ENCODE measurements at regions not wholly inside any gene's neighbourhood (a gene's known extent, or its start where the extent isn't known, plus 50 kb on each side); places are given as distances from the start of the nearest gene placed in this dataset.

- TF ChIP-seq, protein P1, sequence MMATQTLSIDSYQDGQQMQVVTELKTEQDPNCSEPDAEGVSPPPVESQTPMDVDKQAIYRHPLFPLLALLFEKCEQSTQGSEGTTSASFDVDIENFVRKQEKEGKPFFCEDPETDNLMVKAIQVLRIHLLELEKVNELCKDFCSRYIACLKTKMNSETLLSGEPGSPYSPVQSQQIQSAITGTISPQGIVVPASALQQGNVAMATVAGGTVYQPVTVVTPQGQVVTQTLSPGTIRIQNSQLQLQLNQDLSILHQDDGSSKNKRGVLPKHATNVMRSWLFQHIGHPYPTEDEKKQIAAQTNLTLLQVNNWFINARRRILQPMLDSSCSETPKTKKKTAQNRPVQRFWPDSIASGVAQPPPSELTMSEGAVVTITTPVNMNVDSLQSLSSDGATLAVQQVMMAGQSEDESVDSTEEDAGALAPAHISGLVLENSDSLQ (IDR thresholded peaks at IDR 0.05): no peak
- peak; percentile 25; the same call in 1 of the 2 replicates for TF ChIP-seq IKZF1 (conservative IDR thresholded peaks at IDR 0.05)
- TF ChIP-seq, protein P2, sequence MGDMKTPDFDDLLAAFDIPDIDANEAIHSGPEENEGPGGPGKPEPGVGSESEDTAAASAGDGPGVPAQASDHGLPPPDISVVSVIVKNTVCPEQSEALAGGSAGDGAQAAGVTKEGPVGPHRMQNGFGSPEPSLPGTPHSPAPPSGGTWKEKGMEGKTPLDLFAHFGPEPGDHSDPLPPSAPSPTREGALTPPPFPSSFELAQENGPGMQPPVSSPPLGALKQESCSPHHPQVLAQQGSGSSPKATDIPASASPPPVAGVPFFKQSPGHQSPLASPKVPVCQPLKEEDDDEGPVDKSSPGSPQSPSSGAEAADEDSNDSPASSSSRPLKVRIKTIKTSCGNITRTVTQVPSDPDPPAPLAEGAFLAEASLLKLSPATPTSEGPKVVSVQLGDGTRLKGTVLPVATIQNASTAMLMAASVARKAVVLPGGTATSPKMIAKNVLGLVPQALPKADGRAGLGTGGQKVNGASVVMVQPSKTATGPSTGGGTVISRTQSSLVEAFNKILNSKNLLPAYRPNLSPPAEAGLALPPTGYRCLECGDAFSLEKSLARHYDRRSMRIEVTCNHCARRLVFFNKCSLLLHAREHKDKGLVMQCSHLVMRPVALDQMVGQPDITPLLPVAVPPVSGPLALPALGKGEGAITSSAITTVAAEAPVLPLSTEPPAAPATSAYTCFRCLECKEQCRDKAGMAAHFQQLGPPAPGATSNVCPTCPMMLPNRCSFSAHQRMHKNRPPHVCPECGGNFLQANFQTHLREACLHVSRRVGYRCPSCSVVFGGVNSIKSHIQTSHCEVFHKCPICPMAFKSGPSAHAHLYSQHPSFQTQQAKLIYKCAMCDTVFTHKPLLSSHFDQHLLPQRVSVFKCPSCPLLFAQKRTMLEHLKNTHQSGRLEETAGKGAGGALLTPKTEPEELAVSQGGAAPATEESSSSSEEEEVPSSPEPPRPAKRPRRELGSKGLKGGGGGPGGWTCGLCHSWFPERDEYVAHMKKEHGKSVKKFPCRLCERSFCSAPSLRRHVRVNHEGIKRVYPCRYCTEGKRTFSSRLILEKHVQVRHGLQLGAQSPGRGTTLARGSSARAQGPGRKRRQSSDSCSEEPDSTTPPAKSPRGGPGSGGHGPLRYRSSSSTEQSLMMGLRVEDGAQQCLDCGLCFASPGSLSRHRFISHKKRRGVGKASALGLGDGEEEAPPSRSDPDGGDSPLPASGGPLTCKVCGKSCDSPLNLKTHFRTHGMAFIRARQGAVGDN (IDR thresholded peaks at IDR 0.05): peak; percentile 88
- TF ChIP-seq ZNF217 (IDR thresholded peaks at IDR 0.05): no peak
- TF ChIP-seq JUNB (IDR thresholded peaks at IDR 0.05): no peak
- peak; percentile 65 for TF ChIP-seq ATF7 (IDR thresholded peaks at IDR 0.05; ENCODE audit: low read depth)
- no peak for TF ChIP-seq MYC (IDR thresholded peaks at IDR 0.05; ENCODE audit: insufficient read depth, insufficient read length, insufficient replicate concordance, low read length, severe bottlenecking)
- no peak for TF ChIP-seq REST (IDR thresholded peaks at IDR 0.05; ENCODE audit: low read depth, low read length)
- TF ChIP-seq, protein P3, sequence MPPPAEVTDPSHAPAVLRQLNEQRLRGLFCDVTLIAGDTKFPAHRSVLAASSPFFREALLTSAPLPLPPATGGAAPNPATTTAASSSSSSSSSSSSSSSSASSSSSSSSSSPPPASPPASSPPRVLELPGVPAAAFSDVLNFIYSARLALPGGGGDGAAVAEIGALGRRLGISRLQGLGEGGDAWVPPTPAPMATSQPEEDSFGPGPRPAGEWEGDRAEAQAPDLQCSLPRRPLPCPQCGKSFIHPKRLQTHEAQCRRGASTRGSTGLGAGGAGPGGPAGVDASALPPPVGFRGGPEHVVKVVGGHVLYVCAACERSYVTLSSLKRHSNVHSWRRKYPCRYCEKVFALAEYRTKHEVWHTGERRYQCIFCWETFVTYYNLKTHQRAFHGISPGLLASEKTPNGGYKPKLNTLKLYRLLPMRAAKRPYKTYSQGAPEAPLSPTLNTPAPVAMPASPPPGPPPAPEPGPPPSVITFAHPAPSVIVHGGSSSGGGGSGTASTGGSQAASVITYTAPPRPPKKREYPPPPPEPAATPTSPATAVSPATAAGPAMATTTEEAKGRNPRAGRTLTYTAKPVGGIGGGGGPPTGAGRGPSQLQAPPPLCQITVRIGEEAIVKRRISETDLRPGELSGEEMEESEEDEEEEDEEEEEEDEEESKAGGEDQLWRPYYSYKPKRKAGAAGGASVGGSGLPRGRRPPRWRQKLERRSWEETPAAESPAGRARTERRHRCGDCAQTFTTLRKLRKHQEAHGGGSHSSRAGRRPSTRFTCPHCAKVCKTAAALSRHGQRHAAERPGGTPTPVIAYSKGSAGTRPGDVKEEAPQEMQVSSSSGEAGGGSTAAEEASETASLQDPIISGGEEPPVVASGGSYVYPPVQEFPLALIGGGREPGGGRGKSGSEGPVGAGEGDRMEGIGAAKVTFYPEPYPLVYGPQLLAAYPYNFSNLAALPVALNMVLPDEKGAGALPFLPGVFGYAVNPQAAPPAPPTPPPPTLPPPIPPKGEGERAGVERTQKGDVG (CRISPR knock-in tag; IDR thresholded peaks at IDR 0.05): no peak
- no peak for TF ChIP-seq SMARCA5 (IDR thresholded peaks at IDR 0.05)
- TF ChIP-seq SREBF2 (IDR thresholded peaks at IDR 0.05; ENCODE audit: low read length): no peak
- no peak for TF ChIP-seq MYB (IDR thresholded peaks at IDR 0.05; ENCODE audit: borderline replicate concordance, low read depth, low read length)
- no peak for TF ChIP-seq HCFC1 (IDR thresholded peaks at IDR 0.05; ENCODE audit: low read length)
- no peak for TF ChIP-seq PAX5 (IDR thresholded peaks at IDR 0.05; ENCODE audit: borderline replicate concordance, low read depth, low read length)
- no peak for TF ChIP-seq KLF5 (IDR thresholded peaks at IDR 0.05; ENCODE audit: partially characterized antibody)
- TF ChIP-seq ATF2 (IDR thresholded peaks at IDR 0.05; ENCODE audit: low read length): no peak
Measured at GRCh38 chr12:125470838-125471783, 405.9 kb downstream of the AACS start (continued).
